ENCODE measurements at regions not wholly inside any gene's neighbourhood (a gene's known extent, or its start where the extent isn't known, plus 50 kb on each side); places are given as distances from the start of the nearest gene placed in this dataset.

DNA sequence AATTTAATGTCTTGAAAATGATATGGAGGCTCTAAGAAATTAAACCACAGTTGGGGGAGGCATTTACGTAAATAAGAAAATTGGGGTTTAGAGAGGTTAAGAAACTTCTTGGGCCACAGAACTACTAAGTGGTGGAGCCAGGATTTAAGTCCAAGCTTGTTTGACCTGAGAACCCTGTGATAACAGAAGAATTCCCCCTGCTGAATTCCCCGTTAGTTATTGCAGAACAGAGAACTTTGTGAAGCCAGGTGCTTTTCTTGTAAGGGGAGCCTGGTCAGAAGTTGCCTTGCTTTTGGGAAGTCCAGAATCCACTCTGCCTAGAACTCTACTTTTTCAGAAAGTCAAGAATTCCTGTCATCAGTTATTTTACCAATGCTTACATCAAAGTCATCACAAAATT lies 309.3 kb upstream of the SEMA6A start:
- TF ChIP-seq, protein P1, sequence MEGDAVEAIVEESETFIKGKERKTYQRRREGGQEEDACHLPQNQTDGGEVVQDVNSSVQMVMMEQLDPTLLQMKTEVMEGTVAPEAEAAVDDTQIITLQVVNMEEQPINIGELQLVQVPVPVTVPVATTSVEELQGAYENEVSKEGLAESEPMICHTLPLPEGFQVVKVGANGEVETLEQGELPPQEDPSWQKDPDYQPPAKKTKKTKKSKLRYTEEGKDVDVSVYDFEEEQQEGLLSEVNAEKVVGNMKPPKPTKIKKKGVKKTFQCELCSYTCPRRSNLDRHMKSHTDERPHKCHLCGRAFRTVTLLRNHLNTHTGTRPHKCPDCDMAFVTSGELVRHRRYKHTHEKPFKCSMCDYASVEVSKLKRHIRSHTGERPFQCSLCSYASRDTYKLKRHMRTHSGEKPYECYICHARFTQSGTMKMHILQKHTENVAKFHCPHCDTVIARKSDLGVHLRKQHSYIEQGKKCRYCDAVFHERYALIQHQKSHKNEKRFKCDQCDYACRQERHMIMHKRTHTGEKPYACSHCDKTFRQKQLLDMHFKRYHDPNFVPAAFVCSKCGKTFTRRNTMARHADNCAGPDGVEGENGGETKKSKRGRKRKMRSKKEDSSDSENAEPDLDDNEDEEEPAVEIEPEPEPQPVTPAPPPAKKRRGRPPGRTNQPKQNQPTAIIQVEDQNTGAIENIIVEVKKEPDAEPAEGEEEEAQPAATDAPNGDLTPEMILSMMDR (conservative IDR thresholded peaks at IDR 0.05) = no peak
- TF ChIP-seq EZH2 (IDR thresholded peaks at IDR 0.05; ENCODE audit: low read depth) = no peak
